HT-29 (cell line): ENCODE measurements at regions not wholly inside any gene's neighbourhood (a gene's known extent, or its start where the extent isn't known, plus 50 kb on each side); places are given as distances from the start of the nearest gene placed in this dataset.

Source experiments
- DNase-seq: peaks from one replicate; pipeline ENCODE4 v3.0.0-alpha.2; 2015; ENCODE audit warnings: low spot score

- no peak for DNase-seq
These were observed 289.2 kb upstream of the DMRT1 start for GRCh38 chr9:551986-552929.

GRCh38 chr9:555493-555892 is 286.0 kb upstream of the DMRT1 start:
- no peak for DNase-seq

GRCh38 chr9:556199-556598 is 285.3 kb upstream of the DMRT1 start:
- no peak for DNase-seq

- DNase-seq: no peak
These were observed 284.8 kb upstream of the DMRT1 start for GRCh38 chr9:556675-557074.

GRCh38 chr9:557601-558201 is 283.8 kb upstream of the DMRT1 start:
- no peak for DNase-seq

GRCh38 chr9:561427-561826 is 280.1 kb upstream of the DMRT1 start:
- no peak for DNase-seq

GRCh38 chr9:563200-563599 is 278.3 kb upstream of the DMRT1 start:
- DNase-seq: no peak

GRCh38 chr9:565528-565927 is 276.0 kb upstream of the DMRT1 start:
- DNase-seq: no peak

- DNase-seq: no peak
These were observed 274.3 kb upstream of the DMRT1 start for GRCh38 chr9:567128-567746.

- DNase-seq: no peak
These were observed 273.7 kb upstream of the DMRT1 start for GRCh38 chr9:567747-568305.

- no peak for DNase-seq
These were observed 272.2 kb upstream of the DMRT1 start for GRCh38 chr9:569296-569695.

- no peak for DNase-seq
These were observed 271.3 kb upstream of the DMRT1 start for GRCh38 chr9:570187-570586.

GRCh38 chr9:571066-571465 is 270.4 kb upstream of the DMRT1 start:
- no peak for DNase-seq

GRCh38 chr9:571741-572140 is 269.8 kb upstream of the DMRT1 start:
- DNase-seq: no peak

GRCh38 chr9:573691-574410 is 267.6 kb upstream of the DMRT1 start:
- no peak for DNase-seq

- DNase-seq: no peak
These were observed 266.4 kb upstream of the DMRT1 start for GRCh38 chr9:575139-575538.

GRCh38 chr9:580652-581342 is 260.7 kb upstream of the DMRT1 start:
- no peak for DNase-seq

- peak; percentile 51 for DNase-seq
These were observed 259.6 kb upstream of the DMRT1 start for GRCh38 chr9:581673-582497.

GRCh38 chr9:582775-583174 is 258.7 kb upstream of the DMRT1 start:
- DNase-seq: no peak

GRCh38 chr9:587527-587926 is 254.0 kb upstream of the DMRT1 start:
- DNase-seq: no peak
